GM13976 (cell line): ENCODE measurements at regions not wholly inside any gene's neighbourhood (a gene's known extent, or its start where the extent isn't known, plus 50 kb on each side); places are given as distances from the start of the nearest gene placed in this dataset.

ENCODE experiments used
- DNase-seq: peaks from one replicate; pipeline ENCODE4 v3.0.0; 2012; ENCODE audit warnings: low spot score
- CTCF ChIP-seq: IDR thresholded peaks from 2 replicates; pipeline ENCODE4 v1.5.1; 2012; ENCODE audit warnings: borderline replicate concordance, mild to moderate bottlenecking; ENCODE audit not compliant: insufficient read depth; ENCODE audit errors: extremely low read depth, missing control alignments, control extremely low read depth
- in situ Hi-C: fragments of 300-500 bp; cut with MboI; formaldehyde crosslinking; loops from one replicate; pipeline ENCODE4 v1.12.0; 2022; ENCODE audit warnings: low sequenced_read_pairs, mixed read lengths, inconsistent platforms; ENCODE audit not compliant: unreplicated experiment

- in situ Hi-C loops, result no loop called here
- DNase-seq, result no peak
- TF ChIP-seq CTCF, result no peak
These were observed 267.3 kb downstream of the IRX1 start for GRCh38 chr5:3862906-3863305.

GRCh38 chr5:3875144-3875543, 279.5 kb downstream of the IRX1 start:
- DNase-seq, result no peak
- no peak for TF ChIP-seq CTCF
- in situ Hi-C loops, result no loop called here

- DNase-seq, result no peak
- in situ Hi-C loops, result no loop called here
- no peak for TF ChIP-seq CTCF
These were observed 282.6 kb downstream of the IRX1 start for GRCh38 chr5:3878267-3878666.

GRCh38 chr5:3883040-3883439, 287.4 kb downstream of the IRX1 start:
- no peak for TF ChIP-seq CTCF
- DNase-seq, result no peak
- in situ Hi-C loops, result no loop called here

GRCh38 chr5:3886524-3887451, 291.2 kb downstream of the IRX1 start:
- TF ChIP-seq CTCF, result no peak
- DNase-seq, result no peak
- in situ Hi-C loops, result no loop called here

- DNase-seq, result no peak
- in situ Hi-C loops, result no loop called here
- TF ChIP-seq CTCF, result no peak
These were observed 292.7 kb downstream of the IRX1 start for GRCh38 chr5:3888310-3888709.
